Mesothelial cell of epicardium (in vitro differentiated cells): ENCODE measurements at regions not wholly inside any gene's neighbourhood (a gene's known extent, or its start where the extent isn't known, plus 50 kb on each side); places are given as distances from the start of the nearest gene placed in this dataset.
"Not testable (repeated sequence)": the region's sequence is repeated elsewhere in the genome, so short reads cannot be mapped to it uniquely, and the experiment has no call there.

ENCODE experiments used
- DNase-seq, 2 experiments: peaks; one replicate each; pipeline ENCODE4 v3.0.0; 2021; ENCODE audit warnings: low spot score in 2 of 2; ENCODE audit not compliant: unreplicated experiment in 2 of 2
- H3K27ac Mint-ChIP-seq: 2 replicates; pipeline ENCODE4 v1.8.0; 2021; ENCODE audit warnings: mixed read lengths
- H3K27me3 Mint-ChIP-seq: 2 replicates; pipeline ENCODE4 v1.8.0; 2021; ENCODE audit warnings: low read depth, mixed read lengths
- H3K36me3 Mint-ChIP-seq: 2 replicates; pipeline ENCODE4 v1.8.0; 2021; ENCODE audit warnings: mixed read lengths
- H3K4me1 Mint-ChIP-seq: 2 replicates; pipeline ENCODE4 v1.8.0; 2021; ENCODE audit warnings: mixed read lengths
- H3K4me3 Mint-ChIP-seq: 2 replicates; pipeline ENCODE4 v1.8.0; 2021; ENCODE audit warnings: mild to moderate bottlenecking, moderate library complexity, mixed read lengths
- H3K9me3 Mint-ChIP-seq: 2 replicates; pipeline ENCODE4 v1.8.0; 2021; ENCODE audit warnings: mixed read lengths
- TF ChIP-seq, protein P1 (sequence below): fragments of 200-600 bp; sonication (generic); IDR thresholded peaks from one replicate; pipeline ENCODE4 v1.5.0; 2021; ENCODE audit warnings: antibody characterized with exemption; ENCODE audit not compliant: unreplicated experiment

DNA sequence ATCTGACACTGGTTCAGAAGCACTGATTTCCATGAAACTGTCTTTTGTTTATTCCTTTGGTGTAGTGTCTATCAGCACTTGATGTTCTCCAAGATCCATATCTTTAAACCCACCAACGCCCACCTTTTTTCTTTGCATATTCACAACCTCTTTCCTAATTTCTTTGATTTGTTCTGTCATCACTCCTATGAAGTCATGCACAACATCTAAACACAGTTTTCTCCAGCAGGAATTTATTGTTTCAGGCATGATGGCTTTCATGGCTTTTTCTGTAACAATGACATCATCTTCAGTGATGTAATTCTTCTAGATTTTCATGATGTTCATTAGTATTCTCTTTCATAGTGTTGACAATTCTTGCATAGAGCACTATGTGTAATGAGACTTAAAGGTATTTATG is 219.6 kb upstream of the POU1F1 start:
- H3K27me3 Mint-ChIP-seq, result peaks cover 6% of the 10 kb centered on the region
- no peak overlapping the region for H3K4me3 Mint-ChIP-seq
- DNase-seq, result no peak
- H3K36me3 Mint-ChIP-seq, result no peaks in the 10 kb centered on the region
- H3K9me3 Mint-ChIP-seq, result no peaks in the 10 kb centered on the region
- TF ChIP-seq, protein P1, sequence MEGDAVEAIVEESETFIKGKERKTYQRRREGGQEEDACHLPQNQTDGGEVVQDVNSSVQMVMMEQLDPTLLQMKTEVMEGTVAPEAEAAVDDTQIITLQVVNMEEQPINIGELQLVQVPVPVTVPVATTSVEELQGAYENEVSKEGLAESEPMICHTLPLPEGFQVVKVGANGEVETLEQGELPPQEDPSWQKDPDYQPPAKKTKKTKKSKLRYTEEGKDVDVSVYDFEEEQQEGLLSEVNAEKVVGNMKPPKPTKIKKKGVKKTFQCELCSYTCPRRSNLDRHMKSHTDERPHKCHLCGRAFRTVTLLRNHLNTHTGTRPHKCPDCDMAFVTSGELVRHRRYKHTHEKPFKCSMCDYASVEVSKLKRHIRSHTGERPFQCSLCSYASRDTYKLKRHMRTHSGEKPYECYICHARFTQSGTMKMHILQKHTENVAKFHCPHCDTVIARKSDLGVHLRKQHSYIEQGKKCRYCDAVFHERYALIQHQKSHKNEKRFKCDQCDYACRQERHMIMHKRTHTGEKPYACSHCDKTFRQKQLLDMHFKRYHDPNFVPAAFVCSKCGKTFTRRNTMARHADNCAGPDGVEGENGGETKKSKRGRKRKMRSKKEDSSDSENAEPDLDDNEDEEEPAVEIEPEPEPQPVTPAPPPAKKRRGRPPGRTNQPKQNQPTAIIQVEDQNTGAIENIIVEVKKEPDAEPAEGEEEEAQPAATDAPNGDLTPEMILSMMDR, result no peak
- H3K27ac Mint-ChIP-seq, result no peak overlapping the region
- H3K4me1 Mint-ChIP-seq, result no peaks in the 10 kb centered on the region

DNA sequence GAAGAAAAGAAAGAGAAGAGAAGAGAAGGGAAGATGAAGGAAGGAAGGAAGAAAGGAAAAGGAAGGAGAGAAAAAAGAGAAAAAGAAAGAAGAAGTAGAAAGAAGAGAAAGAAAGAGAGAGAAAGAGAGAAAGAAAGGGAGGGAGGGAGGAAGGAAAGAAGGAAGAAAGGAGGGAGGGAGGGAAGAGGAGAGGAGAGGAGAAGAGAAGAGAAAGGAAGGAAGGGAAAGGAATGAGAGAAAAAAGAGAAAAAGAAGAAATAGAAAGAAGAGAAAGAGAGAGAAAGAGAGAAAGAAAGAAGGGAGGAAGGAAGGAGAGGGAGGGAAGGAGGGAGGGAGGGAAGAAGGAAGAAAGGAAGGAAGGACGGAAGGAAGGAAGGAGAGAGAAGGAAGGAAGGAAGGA is 217.9 kb upstream of the POU1F1 start:
- H3K36me3 Mint-ChIP-seq, result no peaks in the 10 kb centered on the region
- no peak overlapping the region for H3K27ac Mint-ChIP-seq
- DNase-seq, result no peak
- H3K4me1 Mint-ChIP-seq, result no peaks in the 10 kb centered on the region
- no peaks in the 10 kb centered on the region for H3K9me3 Mint-ChIP-seq
- TF ChIP-seq, protein P1, result no peak
- H3K27me3 Mint-ChIP-seq, result peaks cover 9% of the 10 kb centered on the region
- no peak overlapping the region for H3K4me3 Mint-ChIP-seq

DNA sequence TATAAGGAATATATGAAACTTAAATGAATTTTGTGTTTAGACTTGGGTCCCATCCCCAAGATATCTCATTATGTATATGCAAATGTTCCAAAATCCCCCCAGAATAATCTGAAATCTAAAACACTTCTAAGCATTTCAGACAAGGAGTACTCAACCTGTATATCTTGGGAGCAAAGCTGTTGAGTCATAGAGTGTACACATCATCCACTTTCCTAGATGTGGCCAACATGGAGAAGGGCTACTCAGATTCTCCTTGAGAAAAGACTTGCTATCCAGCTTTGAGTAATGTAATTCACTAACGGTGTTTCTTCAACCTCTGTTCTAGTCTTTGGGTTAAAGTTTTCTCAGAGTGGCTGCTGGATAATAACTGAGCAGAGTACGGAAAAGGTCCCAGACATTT is 215.5 kb upstream of the POU1F1 start:
- no peaks in the 10 kb centered on the region for H3K9me3 Mint-ChIP-seq
- TF ChIP-seq, protein P1, result no peak
- H3K27me3 Mint-ChIP-seq, result peaks cover 13% of the 10 kb centered on the region
- H3K27ac Mint-ChIP-seq, result no peak overlapping the region
- no peak for DNase-seq
- H3K4me1 Mint-ChIP-seq, result no peaks in the 10 kb centered on the region
- H3K36me3 Mint-ChIP-seq, result no peaks in the 10 kb centered on the region
- H3K4me3 Mint-ChIP-seq, result no peak overlapping the region

DNA sequence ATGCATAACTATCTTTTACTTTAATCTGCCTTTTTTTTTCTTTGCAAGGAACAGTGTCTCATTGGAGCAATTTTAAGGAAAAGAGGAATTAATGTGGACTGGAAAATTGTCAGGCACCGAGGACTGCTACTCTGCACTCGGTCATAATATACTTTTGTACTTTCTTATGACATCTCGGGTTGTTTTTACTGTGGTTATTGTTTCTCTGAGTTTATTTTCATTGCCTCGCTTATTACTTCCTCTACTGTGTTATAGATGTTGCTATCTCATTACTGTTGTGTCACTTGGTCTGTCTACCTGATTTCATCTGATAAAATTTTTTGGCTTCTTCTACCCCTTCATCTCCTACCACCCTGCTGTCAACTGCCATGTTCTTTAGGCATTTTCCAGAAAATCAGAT is 213.5 kb upstream of the POU1F1 start:
- Mint-ChIP-seq H3K9me3 (no peaks in the 10 kb centered on the region), H3K4me3 (no peak overlapping the region), H3K36me3 (no peaks in the 10 kb centered on the region), H3K27ac (no peak overlapping the region), H3K4me1 (no peaks in the 10 kb centered on the region), H3K27me3 (peaks cover 11% of the 10 kb centered on the region)
- no peak for DNase-seq
- TF ChIP-seq, protein P1, result no peak

DNA sequence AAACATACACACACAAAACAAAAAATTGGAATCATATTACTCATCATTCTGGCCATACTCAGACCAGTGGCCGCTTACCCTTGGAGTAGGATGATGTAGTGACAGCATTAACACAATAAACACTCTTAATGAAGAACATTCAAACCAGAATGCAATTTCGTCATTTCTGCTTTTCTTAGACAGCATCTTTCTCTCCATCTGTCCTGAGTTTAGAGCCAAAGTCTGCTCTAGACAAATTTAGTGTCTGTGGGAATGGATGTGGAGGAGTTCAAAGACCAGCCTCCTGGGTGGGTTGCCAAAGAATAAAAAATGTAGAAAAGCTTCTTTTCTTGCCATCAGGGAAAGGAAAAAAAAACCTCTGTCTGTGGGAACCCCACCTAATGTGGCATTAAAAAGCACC is 212.4 kb upstream of the POU1F1 start:
- Mint-ChIP-seq H3K27ac (no peak overlapping the region), H3K36me3 (no peaks in the 10 kb centered on the region), H3K4me3 (no peak overlapping the region), H3K27me3 (peaks cover 8% of the 10 kb centered on the region), H3K9me3 (no peaks in the 10 kb centered on the region), H3K4me1 (no peaks in the 10 kb centered on the region)
- TF ChIP-seq, protein P1, result no peak
- no peak for DNase-seq

DNA sequence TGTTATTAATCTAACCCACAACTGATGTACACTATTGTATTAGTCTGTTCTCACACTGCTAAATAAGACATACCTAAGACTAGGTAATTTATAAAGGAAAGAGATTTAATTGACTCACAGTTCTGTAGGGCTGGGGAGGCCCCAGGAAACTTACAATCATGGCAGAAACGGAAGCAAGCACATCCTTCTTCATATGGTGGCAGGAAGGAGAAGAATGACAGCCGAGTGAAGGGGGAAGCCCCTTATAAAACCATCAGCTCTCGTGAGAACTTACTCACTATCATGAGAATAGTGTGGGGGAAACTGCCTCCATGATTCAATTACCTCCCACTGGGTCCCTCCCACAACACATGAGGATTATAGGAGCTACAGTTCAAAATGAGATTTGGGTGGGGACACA is 210.3 kb upstream of the POU1F1 start:
- not testable (repeated sequence) for H3K27ac Mint-ChIP-seq, H3K9me3 Mint-ChIP-seq, H3K4me1 Mint-ChIP-seq, DNase-seq, H3K36me3 Mint-ChIP-seq, H3K4me3 Mint-ChIP-seq, H3K27me3 Mint-ChIP-seq
